ENCODE measurements at regions not wholly inside any gene's neighbourhood (a gene's known extent, or its start where the extent isn't known, plus 50 kb on each side); places are given as distances from the start of the nearest gene placed in this dataset.

- ChIA-PET CTCF (no interaction called here), POLR2A (no interaction called here)
Measured at GRCh38 chr7:3133811-3134385, 90.2 kb upstream of the CARD11 start.

GRCh38 chr7:3134745-3135144, 91.1 kb upstream of the CARD11 start:
- ChIA-PET CTCF (no interaction called here), POLR2A (no interaction called here)
- DNase-seq (ENCODE audit: extremely low spot score) = no peak
- TF ChIP-seq FOXK2 (IDR thresholded peaks at IDR 0.05) = no peak
- TF ChIP-seq LEF1 (IDR thresholded peaks at IDR 0.05; ENCODE audit: borderline replicate concordance) = no peak
- TF ChIP-seq L3MBTL2 (conservative IDR thresholded peaks at IDR 0.05) = no peak
- TF ChIP-seq TARDBP (IDR thresholded peaks at IDR 0.05) = no peak
- no peak for TF ChIP-seq ARNT (IDR thresholded peaks at IDR 0.05)
- TF ChIP-seq SP1 (IDR thresholded peaks at IDR 0.05) = no peak
- no peak for TF ChIP-seq HDGF (IDR thresholded peaks at IDR 0.05; ENCODE audit: borderline replicate concordance)
- TF ChIP-seq PKNOX1 (IDR thresholded peaks at IDR 0.05) = no peak
- TF ChIP-seq ZNF384 (IDR thresholded peaks at IDR 0.05) = no peak
- no peak for TF ChIP-seq ELF4 (IDR thresholded peaks at IDR 0.05)
- TF ChIP-seq FOXA1 (IDR thresholded peaks at IDR 0.05) = no peak
- TF ChIP-seq CTBP1 (IDR thresholded peaks at IDR 0.05; ENCODE audit: borderline replicate concordance) = no peak
- no peak for TF ChIP-seq NFRKB (IDR thresholded peaks at IDR 0.05)
- TF ChIP-seq FOXM1 (IDR thresholded peaks at IDR 0.05; ENCODE audit: borderline replicate concordance) = no peak
- no peak for TF ChIP-seq BHLHE40 (IDR thresholded peaks at IDR 0.05; ENCODE audit: borderline replicate concordance)
- no peak for TF ChIP-seq SUZ12 (IDR thresholded peaks at IDR 0.05)

More at GRCh38 chr7:3133811-3134385, 90.2 kb upstream of the CARD11 start:
- TF ChIP-seq L3MBTL2 (conservative IDR thresholded peaks at IDR 0.05) = no peak
- TF ChIP-seq ELF4 (IDR thresholded peaks at IDR 0.05) = no peak
- TF ChIP-seq FOXM1 (IDR thresholded peaks at IDR 0.05; ENCODE audit: borderline replicate concordance) = no peak
- TF ChIP-seq LEF1 (IDR thresholded peaks at IDR 0.05; ENCODE audit: borderline replicate concordance) = no peak
- no peak for TF ChIP-seq PKNOX1 (IDR thresholded peaks at IDR 0.05)
- TF ChIP-seq FOXA1 (IDR thresholded peaks at IDR 0.05) = no peak
- no peak for TF ChIP-seq TARDBP (IDR thresholded peaks at IDR 0.05)
- no peak for TF ChIP-seq ZNF384 (IDR thresholded peaks at IDR 0.05)
- TF ChIP-seq FOXK2 (IDR thresholded peaks at IDR 0.05) = no peak
- TF ChIP-seq CTBP1 (IDR thresholded peaks at IDR 0.05; ENCODE audit: borderline replicate concordance) = no peak
- no peak for TF ChIP-seq ARNT (IDR thresholded peaks at IDR 0.05)
- no peak for TF ChIP-seq SUZ12 (IDR thresholded peaks at IDR 0.05)
- TF ChIP-seq NFRKB (IDR thresholded peaks at IDR 0.05) = no peak
- no peak for TF ChIP-seq HDGF (IDR thresholded peaks at IDR 0.05; ENCODE audit: borderline replicate concordance)
- no peak for DNase-seq (ENCODE audit: extremely low spot score)

GRCh38 chr7:3135626-3136025, 92.0 kb upstream of the CARD11 start:
- POLR2A ChIA-PET = no interaction called here
- DNase-seq (ENCODE audit: extremely low spot score) = no peak
- CTCF ChIA-PET = no interaction called here
- TF ChIP-seq FOXM1 (IDR thresholded peaks at IDR 0.05; ENCODE audit: borderline replicate concordance) = no peak
- TF ChIP-seq NFRKB (IDR thresholded peaks at IDR 0.05) = no peak
- no peak for TF ChIP-seq PKNOX1 (IDR thresholded peaks at IDR 0.05)
- TF ChIP-seq L3MBTL2 (conservative IDR thresholded peaks at IDR 0.05) = no peak
- no peak for TF ChIP-seq SP1 (IDR thresholded peaks at IDR 0.05)
- no peak for TF ChIP-seq FOXA1 (IDR thresholded peaks at IDR 0.05)
- TF ChIP-seq SUZ12 (IDR thresholded peaks at IDR 0.05) = no peak
- no peak for TF ChIP-seq ZNF384 (IDR thresholded peaks at IDR 0.05)
- TF ChIP-seq FOXK2 (IDR thresholded peaks at IDR 0.05) = no peak
- no peak for TF ChIP-seq ARNT (IDR thresholded peaks at IDR 0.05)
- TF ChIP-seq HDGF (IDR thresholded peaks at IDR 0.05; ENCODE audit: borderline replicate concordance) = no peak
- no peak for TF ChIP-seq CTBP1 (IDR thresholded peaks at IDR 0.05; ENCODE audit: borderline replicate concordance)
- TF ChIP-seq ELF4 (IDR thresholded peaks at IDR 0.05) = no peak
- TF ChIP-seq TARDBP (IDR thresholded peaks at IDR 0.05) = no peak
- no peak for TF ChIP-seq LEF1 (IDR thresholded peaks at IDR 0.05; ENCODE audit: borderline replicate concordance)

GRCh38 chr7:3138206-3138605, 94.5 kb upstream of the CARD11 start:
- ChIA-PET POLR2A (no interaction called here), CTCF (no interaction called here)
- DNase-seq (ENCODE audit: extremely low spot score) = no peak
- TF ChIP-seq TARDBP (IDR thresholded peaks at IDR 0.05) (no peak), NFRKB (IDR thresholded peaks at IDR 0.05) (no peak), LEF1 (IDR thresholded peaks at IDR 0.05; ENCODE audit: borderline replicate concordance) (no peak), HDGF (IDR thresholded peaks at IDR 0.05; ENCODE audit: borderline replicate concordance) (no peak), FOXK2 (IDR thresholded peaks at IDR 0.05) (no peak), SP1 (IDR thresholded peaks at IDR 0.05) (no peak), ELF4 (IDR thresholded peaks at IDR 0.05) (no peak), FOXM1 (IDR thresholded peaks at IDR 0.05; ENCODE audit: borderline replicate concordance) (no peak), SUZ12 (IDR thresholded peaks at IDR 0.05) (no peak), CTBP1 (IDR thresholded peaks at IDR 0.05; ENCODE audit: borderline replicate concordance) (no peak), FOXA1 (IDR thresholded peaks at IDR 0.05) (no peak), ARNT (IDR thresholded peaks at IDR 0.05) (no peak), BHLHE40 (IDR thresholded peaks at IDR 0.05; ENCODE audit: borderline replicate concordance) (no peak)

GRCh38 chr7:3138997-3139396, 95.3 kb upstream of the CARD11 start:
- POLR2A ChIA-PET = no interaction called here
- CTCF ChIA-PET = no interaction called here
- TF ChIP-seq SP1 (IDR thresholded peaks at IDR 0.05) (no peak), PKNOX1 (IDR thresholded peaks at IDR 0.05) (no peak), HDGF (IDR thresholded peaks at IDR 0.05; ENCODE audit: borderline replicate concordance) (no peak)
- DNase-seq (ENCODE audit: extremely low spot score) = no peak

All from HEK293T (cell line).